AG09319 (cell line): ENCODE measurements at regions not wholly inside any gene's neighbourhood (a gene's known extent, or its start where the extent isn't known, plus 50 kb on each side); places are given as distances from the start of the nearest gene placed in this dataset.
"Not testable (repeated sequence)": the region's sequence is repeated elsewhere in the genome, so short reads cannot be mapped to it uniquely, and the experiment has no call there.

Source experiments
- DNase-seq: peaks from one replicate; pipeline ENCODE4 v3.0.0-alpha.2; 2010; ENCODE audit warnings: low read depth; ENCODE audit errors: extremely low read depth
- TF ChIP-seq, protein P1 (sequence below): IDR thresholded peaks from 2 replicates; pipeline ENCODE4 v1.5.1; 2011; ENCODE audit warnings: low read depth, mild to moderate bottlenecking, inconsistent platforms, low read length, moderate library complexity

DNA sequence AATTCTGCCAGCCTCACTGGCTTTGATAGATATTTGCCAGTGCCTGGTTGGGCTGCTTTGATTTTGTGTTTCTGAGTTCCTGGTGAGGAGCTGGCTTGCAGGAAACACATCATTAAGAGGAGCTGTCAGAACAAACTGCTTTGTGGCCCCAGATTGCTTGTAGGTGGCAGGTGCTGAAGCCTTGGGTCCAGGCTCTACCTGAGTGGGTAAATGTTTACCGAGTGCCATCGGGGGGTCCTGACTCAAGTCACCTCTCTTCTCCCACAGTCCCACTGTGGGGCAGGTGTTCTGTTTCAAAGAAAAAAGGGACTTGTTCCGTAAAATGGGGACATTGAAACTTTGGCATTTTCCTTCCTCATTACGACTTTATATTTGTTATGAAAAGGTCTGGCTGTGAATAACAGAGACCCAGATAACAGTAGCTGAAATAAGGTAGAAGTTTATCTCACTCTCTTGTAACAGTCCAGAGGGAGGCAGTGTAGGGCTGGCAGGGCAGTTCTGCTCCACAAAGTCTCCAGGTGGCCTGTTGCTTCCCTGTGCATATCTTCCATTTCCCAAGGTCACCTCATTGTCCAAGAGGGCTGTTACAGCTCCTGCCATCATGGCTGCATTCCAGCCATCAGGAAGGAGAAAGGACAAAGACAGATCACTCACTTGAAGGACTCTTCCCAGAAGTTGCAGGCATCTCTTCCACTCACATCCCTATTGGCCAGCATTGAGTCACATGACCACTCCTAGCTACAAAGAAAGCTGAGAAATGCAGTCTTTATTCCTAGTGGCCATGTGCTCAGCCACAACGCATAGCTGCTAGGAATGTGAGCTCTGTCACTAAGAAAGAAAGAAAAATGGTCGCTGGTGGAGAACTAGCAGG lies 149.9 kb upstream of the KCNG1 start:
- no peak for DNase-seq
- TF ChIP-seq, protein P1, sequence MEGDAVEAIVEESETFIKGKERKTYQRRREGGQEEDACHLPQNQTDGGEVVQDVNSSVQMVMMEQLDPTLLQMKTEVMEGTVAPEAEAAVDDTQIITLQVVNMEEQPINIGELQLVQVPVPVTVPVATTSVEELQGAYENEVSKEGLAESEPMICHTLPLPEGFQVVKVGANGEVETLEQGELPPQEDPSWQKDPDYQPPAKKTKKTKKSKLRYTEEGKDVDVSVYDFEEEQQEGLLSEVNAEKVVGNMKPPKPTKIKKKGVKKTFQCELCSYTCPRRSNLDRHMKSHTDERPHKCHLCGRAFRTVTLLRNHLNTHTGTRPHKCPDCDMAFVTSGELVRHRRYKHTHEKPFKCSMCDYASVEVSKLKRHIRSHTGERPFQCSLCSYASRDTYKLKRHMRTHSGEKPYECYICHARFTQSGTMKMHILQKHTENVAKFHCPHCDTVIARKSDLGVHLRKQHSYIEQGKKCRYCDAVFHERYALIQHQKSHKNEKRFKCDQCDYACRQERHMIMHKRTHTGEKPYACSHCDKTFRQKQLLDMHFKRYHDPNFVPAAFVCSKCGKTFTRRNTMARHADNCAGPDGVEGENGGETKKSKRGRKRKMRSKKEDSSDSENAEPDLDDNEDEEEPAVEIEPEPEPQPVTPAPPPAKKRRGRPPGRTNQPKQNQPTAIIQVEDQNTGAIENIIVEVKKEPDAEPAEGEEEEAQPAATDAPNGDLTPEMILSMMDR = no peak

DNA sequence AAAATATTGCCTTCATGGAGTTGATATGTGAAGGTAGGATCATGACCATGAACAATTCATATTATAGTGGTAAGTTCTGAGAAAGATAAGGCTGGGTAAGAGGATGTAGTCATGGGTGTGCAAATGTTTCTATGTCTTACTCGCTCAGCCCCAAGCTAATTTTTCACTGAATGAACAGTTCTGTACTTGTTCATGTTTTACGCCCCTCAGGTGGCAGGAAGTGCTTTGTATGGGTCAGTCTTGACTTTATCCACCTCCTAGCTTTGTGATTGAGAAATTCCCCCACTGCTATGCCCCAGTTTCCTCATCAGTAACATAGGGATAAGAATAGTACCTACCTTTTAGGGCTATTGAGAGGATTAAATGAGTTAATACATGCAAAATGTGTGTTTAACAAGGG lies 148.2 kb upstream of the KCNG1 start:
- TF ChIP-seq, protein P1 = no peak
- no peak for DNase-seq

DNA sequence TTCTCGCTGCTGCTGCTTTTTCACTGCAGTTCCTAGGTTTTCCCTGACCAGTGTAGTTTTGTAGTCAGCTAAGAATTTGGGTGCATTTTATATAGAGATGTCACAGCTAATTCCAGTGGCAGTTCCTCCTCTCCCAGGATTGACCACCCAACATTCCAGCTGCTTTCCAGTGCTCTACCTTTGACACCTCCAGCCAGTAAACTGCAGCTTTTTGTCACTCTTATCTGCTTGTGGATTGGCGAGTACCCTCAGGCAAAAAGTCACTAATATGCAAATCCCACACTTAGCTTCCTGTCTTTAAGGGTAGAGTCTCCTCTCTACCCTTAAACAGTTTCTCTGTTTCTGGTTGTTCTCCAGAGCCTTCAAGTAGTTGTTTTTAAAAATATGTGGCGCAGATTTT lies 146.9 kb upstream of the KCNG1 start:
- DNase-seq = no peak
- TF ChIP-seq, protein P1 = no peak

DNA sequence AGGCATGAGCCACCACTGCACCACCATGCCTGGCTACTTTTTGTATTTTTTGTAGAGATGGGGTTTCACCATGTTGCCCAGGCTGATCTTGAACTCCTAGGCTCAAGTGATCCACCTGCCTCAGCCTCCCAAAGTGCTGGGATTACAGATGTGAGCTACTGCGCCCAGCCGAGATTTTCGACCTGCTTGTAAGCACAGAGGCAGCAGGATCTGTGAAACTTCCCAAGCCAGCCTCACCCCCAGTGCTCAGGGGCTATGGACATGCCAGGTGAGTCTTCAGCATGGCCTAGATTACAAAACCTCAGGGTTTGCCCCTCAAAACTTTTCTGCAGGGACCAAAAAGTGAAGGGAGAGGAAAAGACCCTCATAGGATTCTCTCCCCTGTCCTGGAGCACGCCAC lies 145.0 kb upstream of the KCNG1 start:
- not testable (repeated sequence) for DNase-seq

DNA sequence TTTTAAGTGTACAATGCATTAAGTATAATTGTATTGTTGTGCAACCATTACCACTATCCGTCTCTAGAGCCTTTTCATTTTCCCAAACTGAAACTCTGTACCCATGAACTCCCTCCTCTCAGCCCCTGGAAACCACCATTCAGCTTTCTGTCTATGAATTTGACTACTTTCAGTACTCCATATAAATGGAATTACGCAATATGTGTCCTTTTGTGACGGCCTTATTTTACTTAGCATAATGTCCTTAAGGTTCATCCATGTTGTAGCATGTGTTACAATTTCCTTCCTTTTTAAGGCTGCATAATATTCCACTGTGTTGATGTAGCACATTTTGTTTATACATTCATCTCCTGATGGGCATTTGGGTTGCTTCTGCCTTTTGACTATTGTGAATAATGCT lies 143.6 kb upstream of the KCNG1 start:
- TF ChIP-seq, protein P1 = no peak
- DNase-seq = no peak

DNA sequence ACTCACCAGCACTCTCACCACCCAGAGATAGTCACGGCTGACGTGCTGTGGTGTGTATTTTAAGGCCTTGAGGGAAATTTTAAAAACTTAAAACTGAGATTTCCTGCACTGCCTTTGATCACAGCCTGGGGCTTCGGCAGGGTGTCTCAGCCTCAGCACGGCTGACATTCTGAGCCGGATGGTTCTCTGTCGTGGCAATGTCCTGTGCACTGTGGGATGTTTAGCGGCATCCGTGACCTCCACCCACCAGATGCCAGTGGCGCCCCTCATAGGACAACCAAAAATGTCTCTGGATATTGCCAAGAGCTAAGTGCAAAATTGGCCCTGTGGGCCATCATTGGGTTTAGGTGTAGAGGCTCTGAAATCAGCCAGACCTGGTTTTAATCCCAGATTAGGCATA lies 142.2 kb upstream of the KCNG1 start:
- TF ChIP-seq, protein P1 = no peak
- no peak for DNase-seq

DNA sequence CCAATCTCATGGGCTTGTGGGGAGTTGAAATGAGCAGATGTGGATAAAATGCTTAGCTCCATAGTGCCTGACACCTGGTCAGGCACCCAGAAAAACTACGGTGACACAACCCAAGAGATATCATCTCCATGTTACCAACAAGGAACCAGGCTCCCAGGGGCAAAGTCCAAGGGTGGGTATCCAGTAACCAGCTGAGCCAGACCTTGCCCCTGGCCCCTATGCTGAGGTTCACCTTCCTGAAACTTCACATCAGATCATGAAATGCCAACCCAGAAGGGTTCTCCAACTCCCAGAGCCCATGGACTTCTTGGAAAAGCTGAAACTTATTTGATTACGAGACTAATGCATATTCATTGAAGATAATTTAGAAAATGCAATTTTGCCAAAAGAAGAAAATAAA lies 141.8 kb upstream of the KCNG1 start:
- TF ChIP-seq, protein P1 = no peak
- DNase-seq = no peak
